CD4-positive, alpha-beta T cell treated with Interleukin-12 subunit alpha and Interleukin-12 subunit beta, for 1 hour (primary cell): ENCODE measurements at regions not wholly inside any gene's neighbourhood (a gene's known extent, or its start where the extent isn't known, plus 50 kb on each side); places are given as distances from the start of the nearest gene placed in this dataset.
"Not testable (repeated sequence)": the region's sequence is repeated elsewhere in the genome, so short reads cannot be mapped to it uniquely, and the experiment has no call there.

ENCODE experiments used
- DNase-seq: peaks from one replicate; pipeline ENCODE4 v3.0.0-alpha.2; 2020

DNA sequence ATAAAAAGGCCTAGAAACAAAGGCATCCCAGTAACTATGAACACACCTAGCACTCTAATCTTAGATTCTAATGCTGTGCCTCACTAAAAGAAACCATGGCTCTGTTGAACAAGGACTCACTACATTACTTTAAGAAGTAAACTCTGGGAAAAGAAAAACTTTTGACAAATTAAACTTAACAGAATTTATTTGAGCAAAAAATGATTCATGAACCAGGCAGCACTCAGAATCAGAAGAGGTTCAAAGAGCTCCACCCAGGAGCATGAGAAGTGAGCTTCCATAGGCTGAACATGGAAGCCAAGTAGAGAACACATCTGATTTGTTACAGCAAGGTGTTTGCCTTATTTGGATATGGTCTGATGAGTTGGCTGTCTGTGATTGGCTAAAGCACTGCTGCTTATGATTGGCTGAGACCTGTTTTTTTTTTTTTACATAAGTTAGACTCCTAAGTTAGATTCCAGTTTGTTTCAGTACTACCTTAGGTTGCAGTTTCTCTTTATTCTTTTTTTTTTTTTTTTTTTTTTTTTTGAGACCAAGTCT lies 343.6 kb upstream of the SASH1 start:
- no peak for DNase-seq

DNA sequence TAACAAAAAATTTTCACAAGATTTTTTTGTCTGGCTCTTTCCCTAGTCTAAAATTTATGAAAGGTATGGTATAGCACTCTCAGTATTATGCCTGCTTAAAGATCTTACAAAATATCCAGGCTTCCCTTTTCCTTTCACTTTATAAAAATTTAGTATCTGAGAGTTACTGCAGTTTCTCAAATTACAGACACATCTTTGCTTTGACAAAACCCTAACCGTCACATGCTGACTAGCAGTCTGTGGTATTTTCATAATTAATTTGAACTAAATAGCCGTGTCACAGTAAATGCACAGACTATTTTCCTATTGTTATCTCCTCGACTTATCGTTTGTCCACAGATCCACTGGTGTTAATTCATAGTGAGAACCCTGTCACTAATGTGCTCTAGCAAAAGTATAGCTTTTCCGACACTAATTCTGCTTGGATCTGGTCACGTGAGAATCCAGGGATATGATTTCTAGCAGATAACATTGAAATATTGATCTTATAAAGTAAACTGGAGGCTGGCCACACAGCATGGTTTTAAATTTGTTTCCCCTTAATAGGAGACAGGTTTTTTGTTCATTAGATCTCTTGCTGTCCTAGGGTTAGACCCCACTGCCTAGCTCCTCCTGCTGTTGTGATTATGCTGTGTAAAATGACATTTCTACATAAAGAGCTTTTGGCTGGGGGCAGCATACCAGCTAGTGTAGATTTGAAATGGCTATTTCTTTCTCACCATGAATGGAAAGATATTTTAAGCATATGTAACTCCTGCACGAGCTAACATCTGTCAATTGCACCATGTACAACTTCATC lies 340.6 kb upstream of the SASH1 start:
- no peak for DNase-seq

DNA sequence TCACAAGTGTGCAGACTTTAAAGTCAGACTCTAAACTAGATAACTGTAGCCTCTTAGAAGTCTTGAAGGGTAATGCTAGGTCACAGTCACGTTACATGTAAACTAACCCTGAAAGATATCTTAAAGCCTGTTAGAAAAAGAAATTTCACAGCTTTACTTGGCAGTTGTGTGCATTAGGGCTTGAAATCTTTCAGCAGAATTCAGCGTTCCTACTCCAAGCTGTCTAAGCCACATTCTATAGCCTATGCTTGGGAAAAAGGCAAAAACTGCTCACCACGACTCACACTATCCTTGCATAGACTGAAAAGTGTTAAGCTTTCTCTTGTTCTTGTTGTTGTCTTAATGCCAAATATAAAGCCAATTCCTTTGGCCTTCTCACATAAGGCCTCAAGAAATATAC lies 338.0 kb upstream of the SASH1 start:
- DNase-seq, result no peak

DNA sequence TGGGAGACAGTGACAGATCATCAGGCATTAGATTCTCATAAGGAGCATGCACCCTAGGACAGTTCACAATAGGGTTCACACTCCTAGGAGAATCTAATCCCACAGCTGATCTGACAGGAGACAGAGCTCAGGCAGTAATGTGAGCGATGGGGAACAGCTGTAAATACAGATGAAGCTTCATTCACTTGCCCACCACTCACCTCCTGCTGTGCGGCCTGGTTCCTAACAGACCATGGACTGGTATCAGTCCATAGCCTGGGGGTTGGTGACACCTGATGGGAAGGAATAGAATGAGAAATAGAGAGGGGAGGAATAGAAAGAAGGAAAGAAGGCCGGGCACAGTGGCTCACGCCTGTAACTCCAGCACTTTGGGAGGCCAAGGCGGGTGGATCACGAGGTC lies 336.8 kb upstream of the SASH1 start:
- DNase-seq, result no peak

DNA sequence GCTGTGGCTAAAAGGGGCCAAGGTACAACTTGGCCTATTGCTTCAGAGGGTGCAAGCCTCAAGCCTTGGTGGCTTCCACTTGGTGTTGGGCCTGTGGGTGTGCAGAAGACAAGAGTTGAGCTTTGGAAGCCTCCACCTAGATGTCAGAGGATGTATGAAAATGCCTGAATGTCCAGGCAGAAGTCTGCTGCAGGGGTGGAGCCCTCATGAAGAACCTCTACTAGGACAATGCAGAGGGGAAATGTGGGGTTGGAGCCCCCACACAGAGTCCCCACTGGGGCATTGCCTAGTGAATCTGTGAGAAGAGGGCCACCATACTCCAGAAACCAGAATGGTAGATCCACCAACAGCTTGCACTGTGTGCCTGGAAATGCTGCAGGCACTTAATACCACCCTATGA lies 332.1 kb upstream of the SASH1 start:
- not testable (repeated sequence) for DNase-seq

DNA sequence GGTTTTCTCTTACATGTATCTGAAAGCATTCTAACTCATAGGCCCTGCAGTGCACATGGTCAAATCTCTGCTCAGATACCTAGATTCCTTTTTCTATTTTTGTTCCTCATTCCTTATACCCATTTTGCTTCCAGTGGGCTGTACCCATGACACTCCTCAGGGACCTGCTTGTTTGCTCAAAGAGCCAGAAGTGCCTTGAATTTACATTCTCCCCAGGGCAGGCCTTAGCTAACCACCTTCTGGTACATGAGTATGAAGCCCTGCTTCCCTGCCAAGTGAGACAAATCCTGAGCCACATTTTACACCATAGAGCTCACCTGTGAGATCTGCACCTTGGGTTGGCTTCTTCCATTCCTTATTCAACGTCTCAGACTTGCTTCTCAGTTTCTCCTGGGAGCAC lies 326.6 kb upstream of the SASH1 start:
- no peak for DNase-seq

DNA sequence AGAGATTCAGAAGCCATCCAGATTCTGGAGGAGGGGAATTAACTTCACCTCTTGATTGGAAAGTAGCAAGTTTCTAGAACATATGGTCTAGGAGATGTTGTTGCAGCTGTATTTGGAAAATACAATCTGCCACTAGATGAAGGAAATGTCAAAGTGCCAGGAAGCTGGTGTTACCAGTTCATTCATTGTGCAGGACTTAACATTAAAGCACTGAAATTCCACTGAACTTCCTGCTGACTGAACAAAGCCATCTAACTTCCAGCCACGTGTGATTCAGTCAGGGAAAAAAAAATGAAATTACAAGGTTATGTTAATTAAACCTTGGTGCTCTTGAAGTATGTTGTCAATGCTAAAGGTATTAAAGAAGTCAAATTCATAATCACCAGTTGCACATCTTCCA lies 321.5 kb upstream of the SASH1 start:
- no peak for DNase-seq

DNA sequence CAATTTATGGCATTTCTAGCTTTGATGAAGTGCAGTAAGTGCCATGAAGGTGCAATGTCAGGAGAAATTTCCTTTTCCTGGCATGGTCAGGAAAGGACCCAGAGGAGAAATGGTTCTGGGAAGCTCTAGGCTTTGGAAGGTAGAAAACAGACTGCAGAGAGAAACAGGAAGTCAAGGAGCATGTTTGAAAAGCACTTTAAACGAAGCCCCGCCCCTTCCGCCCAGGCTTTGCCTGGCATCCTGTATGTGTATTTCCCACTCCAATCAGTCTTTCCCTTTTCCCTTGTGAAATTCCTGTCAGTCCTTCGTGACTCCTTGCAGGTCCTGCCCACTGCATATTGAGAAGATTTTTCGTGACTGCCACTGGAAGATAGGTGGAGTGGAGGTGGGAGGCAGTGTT lies 320.9 kb upstream of the SASH1 start:
- DNase-seq, result no peak

DNA sequence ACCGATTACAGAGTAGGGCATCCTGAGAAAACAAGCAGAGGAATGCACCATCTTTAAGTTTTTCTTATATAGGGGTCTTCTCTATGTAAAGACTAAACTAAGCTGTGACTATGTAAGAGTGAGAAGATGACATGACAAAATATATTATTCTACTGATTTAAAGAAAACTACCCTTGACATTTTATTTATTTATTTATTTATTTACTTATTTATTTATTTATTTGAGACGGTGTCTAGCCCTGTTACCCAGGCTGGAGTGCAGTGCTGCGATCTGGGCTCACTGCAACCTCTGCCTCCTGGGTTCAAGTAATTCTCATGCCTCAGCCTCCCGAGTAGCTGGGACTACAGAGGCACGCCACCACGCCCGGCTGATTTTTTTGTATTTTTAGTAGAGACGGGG lies 320.4 kb upstream of the SASH1 start:
- DNase-seq, result not testable (repeated sequence)

DNA sequence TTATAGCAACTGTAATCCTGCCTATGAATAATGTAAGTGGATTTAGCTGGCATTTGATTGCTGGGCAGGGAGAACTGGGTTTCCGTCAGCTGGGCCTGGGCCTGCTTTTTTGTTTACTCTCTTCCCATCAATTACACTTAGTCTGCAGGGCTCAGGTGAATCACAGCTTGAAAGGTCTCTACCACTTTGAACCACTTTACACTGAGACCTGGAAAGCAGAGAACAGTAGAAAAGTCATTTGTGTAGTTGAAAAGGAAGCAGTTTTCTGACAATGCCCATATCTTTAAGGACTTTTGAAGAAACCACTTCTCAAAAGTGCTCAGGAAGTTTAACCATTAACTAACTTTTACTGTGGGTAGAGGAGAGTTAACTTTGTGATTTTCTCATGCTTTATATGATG lies 315.4 kb upstream of the SASH1 start:
- no peak for DNase-seq

DNA sequence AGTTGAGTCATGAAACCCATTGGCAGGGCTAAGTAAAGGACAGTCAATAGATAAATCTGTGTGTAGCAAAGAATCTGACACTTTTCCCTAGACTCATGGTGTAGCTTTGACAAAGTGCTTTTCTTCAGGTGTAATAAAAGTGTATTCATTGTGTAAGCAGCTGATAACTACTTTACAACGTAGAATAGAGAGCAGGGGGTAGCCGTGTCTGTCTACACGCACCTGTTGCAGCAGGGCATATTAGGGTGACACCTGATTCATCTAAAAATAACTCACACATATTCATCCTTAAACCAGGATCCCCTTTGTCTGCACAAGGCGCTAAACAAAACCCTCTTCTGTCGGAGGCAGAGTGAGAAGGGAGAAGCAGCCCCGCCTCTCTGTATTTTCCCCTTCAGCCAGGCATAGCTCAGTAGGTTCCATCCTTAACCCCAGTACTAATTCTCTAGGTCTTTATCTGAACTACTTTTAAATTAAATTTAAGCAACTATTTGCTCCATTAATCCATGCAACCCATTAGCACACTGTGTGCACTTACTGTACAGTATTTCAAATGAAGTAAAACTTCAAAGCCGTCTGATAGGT lies 306.7 kb upstream of the SASH1 start:
- DNase-seq, result no peak

DNA sequence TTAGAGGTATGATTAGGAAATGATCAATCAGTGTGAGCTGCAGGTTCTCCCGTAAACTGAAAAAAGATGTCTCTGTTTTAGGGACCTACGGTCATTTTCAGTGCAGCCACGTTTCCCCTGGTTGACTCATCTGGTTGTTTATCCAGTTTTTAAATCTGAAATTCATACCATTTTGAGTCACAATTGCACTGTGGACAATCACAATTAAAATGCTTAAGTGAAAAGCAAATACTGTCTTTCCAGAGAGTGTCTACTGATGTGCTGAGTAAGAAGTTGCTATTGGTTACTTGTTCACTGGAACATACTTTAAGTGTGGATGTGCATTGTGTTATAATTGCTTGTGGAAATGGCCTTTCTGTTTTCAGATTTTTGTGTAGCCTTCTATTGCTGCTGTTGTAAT lies 305.1 kb upstream of the SASH1 start:
- DNase-seq, result no peak

DNA sequence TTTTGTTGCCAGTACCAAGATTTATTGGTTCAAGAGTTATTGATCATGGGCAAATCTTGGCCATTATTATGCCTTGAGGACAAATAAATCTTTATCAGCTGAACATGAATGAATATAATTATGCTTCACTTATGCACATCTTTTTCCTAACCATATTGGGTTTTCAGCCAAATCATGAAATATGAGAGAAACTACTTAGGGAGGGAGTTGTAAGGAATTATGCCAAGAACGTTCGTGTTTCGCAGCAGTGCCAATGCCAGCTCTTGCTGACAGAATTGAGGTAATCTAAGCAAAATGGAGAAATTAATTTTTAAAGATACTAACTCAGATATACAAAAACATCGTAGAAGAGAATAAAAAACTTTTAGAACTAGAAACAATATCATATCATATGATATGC lies 301.1 kb upstream of the SASH1 start:
- no peak for DNase-seq

DNA sequence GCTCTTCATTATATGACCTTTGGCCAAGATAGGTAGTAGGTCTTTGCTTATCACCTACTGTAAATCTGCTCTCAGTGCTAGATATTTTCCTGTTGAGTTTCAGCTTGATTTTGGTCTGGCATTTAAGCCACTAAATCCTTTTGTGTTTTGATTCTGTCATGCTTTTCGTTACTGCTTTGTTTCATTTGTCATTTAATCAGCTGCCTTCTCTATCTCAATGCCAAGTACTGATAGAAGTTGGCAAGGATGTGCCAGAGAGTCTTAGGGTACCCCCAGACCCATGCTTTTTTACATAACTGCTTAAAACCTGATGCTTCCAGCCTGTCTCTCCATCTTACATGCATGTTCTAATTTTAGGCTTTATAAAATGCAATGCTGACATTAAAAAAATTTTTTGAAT lies 300.1 kb upstream of the SASH1 start:
- no peak for DNase-seq

DNA sequence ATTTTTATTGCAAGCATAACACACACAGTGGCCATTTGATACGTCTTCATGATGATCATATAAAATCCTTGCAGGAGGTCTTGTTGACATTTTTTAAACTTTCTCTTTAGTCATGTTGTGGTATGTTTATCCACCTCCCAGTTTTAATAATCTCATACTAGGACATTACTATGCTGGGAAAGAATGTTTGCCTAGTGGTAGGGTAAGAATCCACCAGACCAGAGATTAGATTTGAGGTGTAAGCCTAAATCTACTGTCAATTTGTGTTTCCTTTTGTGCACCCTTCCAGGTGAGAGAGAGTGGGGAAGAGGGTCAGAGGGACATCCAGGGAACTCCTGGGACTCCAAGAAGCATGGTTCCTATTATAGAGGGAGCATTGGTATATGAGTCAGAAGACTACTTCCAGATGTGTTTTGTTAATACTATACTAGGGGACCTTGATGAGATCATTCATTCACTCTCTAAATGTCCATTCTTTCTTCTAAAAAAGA lies 298.3 kb upstream of the SASH1 start:
- DNase-seq, result no peak

DNA sequence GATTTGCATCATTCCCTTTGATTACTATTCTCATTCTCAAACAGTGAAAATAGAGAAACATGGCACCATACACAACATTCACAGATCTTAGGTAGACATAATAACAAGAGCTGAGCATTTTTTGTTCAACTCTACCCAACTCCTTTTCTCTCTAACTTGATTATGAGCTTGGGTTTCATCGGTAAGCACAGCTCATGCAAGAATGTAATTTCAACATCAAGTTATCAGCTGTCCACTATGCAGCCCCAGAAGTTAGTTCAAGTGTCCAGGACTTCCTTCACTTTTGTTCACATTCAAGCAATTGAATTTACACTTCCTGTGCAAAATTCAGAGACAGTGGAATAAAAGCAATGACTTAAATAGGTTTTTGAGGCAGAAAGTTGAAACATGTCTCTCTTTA lies 297.7 kb upstream of the SASH1 start:
- no peak for DNase-seq

DNA sequence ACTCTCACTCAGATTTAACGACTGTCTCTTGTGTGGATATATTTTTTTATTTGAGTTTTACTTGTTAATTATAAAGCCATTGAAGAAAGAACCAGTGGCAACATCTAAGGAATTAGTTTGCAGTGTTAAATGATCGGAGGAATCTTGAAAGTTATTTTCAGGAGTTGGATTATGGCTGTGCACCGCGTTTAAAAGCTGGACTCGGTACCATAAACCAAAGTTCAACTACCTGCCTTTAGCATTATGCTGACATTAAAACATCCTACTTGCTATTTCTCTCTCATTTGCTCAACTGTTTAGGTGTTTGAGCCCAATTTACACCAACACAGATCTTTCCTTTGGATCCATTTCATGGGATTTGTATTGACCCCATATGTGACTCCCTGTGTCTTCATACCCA lies 289.4 kb upstream of the SASH1 start:
- DNase-seq, result no peak

DNA sequence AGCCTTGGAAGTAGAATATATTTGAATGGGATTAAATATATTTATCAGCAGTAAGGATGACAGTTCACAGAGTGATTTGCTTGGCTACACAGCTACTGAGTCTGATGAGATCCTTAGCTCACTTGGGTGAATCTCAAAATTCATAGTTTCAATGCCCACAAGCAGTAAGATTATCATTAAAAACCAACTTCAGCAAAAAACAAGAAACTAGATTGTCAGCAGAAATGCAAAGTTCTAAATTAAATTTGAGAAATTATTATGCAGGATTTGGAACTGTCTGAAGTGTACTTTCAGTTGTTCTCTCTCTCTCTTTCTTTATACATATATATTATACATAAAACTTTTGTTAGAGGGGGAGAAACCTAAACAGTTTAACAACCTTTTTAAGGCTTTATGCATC lies 288.8 kb upstream of the SASH1 start:
- DNase-seq, result no peak

DNA sequence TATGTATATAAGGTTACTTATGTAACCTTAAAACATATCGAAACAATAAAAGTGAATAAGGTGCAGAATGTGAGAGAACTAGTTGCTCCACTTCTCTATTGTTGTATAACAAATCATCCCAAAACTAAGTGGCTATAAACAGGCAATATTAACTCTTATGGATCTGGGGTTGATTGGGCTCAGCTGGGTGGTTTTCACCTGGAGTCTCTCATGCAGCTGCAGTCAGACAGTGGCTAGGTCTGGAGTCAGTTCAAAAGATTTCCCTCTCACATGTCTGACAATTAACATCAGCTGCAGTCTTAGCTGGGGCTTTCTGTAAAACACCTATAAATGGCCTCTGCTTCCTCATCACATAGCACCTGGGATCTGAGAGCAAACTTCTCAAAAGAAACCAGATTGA lies 288.4 kb upstream of the SASH1 start:
- no peak for DNase-seq

DNA sequence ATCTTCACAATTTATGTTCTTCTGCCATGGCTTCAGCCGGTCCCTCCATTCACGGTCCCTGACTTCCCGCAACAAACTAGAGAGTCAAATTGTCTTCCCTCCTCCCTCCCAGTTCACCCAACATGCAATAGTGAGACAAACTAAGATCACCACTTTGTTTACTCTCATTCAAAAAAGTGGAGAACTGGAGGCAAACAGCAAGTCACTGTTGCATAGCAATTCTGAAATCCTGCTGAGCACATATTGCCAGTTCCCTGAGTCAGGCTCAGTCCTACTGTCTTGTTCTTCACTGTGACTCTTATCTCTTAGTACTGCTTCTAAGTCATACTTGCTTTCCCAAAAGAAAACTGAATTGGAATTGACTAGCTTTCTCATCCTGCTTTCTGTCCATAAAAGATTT lies 287.2 kb upstream of the SASH1 start:
- no peak for DNase-seq

DNA sequence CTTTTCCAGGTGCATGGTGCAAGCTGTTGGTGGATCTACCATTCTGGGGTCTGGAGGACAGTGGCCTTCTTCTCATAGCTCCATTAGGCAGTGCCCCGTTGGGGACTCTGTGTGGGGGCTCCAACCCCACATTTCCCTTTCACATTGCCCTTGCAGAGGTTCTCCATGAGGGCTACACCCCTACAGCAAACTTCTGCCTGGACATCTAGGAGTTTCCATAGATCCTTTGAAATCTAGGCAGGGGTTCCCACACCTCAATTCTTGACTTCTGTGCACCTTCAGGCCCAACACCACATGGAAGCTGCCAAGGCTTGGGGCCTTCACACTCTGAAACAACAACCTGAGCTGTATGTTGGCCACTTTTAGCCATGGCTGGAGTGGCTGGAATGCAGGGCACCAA lies 282.8 kb upstream of the SASH1 start:
- DNase-seq, result no peak

DNA sequence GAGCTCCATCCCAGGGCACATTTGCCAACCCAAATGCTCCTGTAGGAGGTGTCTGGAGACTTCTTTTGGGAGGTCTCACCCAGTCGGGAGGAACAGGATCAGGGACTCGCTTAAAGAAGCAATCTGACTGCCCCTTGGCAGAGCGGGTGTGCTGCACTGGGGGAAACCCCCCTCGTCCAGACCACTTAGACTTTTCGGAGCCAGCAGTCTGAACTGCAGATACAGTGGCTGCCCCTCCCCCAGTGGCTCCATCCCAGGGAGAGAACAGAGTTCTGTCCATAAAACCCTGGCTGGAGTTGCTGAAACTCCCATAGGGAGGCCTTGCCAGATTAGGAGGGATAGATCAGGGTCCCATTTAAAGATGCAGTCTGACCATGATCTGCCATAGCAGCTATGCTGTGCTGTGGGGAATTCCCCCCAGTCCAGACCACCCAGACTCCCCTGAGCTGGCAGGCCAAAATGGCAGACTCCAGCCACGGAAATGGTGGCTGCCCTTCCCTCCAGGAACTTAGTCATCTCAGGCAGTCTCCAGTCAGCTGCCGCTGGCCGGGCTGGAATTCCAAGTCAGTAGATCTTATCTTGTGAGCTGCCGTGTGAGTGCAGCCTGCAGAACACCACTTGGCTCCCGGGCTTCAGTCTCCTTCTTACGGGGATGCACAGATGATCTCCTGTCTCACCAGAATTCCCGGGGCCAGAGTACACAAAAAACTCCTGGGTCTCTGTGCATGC lies 278.1 kb upstream of the SASH1 start:
- DNase-seq, result no peak

DNA sequence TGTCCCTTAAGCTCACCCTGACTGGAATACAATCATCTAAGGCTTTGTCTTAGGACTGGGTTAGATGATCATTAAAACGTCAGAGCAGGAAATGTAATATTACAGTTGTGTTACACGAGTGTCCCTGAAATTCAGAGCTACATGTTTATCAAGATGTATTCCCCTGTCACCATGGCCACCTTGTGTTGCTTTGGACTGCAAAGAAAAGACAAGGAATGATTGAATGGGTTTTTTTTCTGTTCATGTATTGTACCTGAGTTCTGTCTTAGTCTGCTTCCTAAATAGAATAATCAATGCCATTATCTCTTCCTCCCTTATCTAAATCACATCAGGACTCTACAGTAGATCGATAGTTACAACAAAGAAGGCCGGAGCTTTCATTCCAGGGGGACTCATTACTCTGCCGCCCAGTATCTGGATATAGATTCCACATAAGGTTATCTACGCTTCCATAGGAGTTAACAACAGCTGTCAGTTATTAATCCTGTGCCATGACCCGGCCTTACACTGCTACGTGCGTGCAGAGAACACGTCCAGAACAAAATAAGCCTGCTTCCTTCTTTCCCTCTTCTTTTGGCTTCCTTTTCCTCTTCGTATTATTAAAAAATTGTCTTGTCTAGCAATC lies 274.1 kb upstream of the SASH1 start:
- no peak for DNase-seq
